Stimulated activated CD8-positive, alpha-beta memory T cell treated with anti-CD3 and anti-CD28 coated beads, Interleukin-4, amount 100 ng/mL, for 24 hours (primary cell): ENCODE measurements at regions not wholly inside any gene's neighbourhood (a gene's known extent, or its start where the extent isn't known, plus 50 kb on each side); places are given as distances from the start of the nearest gene placed in this dataset.

ENCODE experiments used
- DNase-seq: peaks from one replicate; pipeline ENCODE4 v3.0.0-alpha.2; 2020; ENCODE audit warnings: low read depth

GRCh38 chr5:135139381-135140134, 105.5 kb upstream of the PITX1 start:
- no peak for DNase-seq

GRCh38 chr5:135138116-135138850, 104.3 kb upstream of the PITX1 start:
- DNase-seq = no peak

- no peak for DNase-seq
These were observed 103.3 kb upstream of the PITX1 start for GRCh38 chr5:135137146-135137915.

- no peak for DNase-seq
These were observed 102.5 kb upstream of the PITX1 start for GRCh38 chr5:135136546-135136945.

- no peak for DNase-seq
These were observed 101.7 kb upstream of the PITX1 start for GRCh38 chr5:135135530-135136226.

- DNase-seq = no peak
These were observed 100.8 kb upstream of the PITX1 start for GRCh38 chr5:135134691-135135381.

- no peak for DNase-seq
These were observed 99.9 kb upstream of the PITX1 start for GRCh38 chr5:135133698-135134515.

GRCh38 chr5:135133181-135133580, 99.2 kb upstream of the PITX1 start:
- DNase-seq = no peak

GRCh38 chr5:135131801-135132680, 98.0 kb upstream of the PITX1 start:
- no peak for DNase-seq

GRCh38 chr5:135130261-135131215, 96.5 kb upstream of the PITX1 start:
- DNase-seq = no peak

GRCh38 chr5:135129307-135129706, 95.3 kb upstream of the PITX1 start:
- no peak for DNase-seq

GRCh38 chr5:135128361-135128760, 94.3 kb upstream of the PITX1 start:
- no peak for DNase-seq

GRCh38 chr5:135127439-135128240, 93.6 kb upstream of the PITX1 start:
- no peak for DNase-seq

- no peak for DNase-seq
These were observed 92.8 kb upstream of the PITX1 start for GRCh38 chr5:135126688-135127438.

GRCh38 chr5:135124724-135125123, 90.7 kb upstream of the PITX1 start:
- no peak for DNase-seq

GRCh38 chr5:135124128-135124527, 90.1 kb upstream of the PITX1 start:
- DNase-seq = no peak

GRCh38 chr5:135122797-135123196, 88.8 kb upstream of the PITX1 start:
- DNase-seq = no peak
